MG63 (cell line): ENCODE measurements at regions not wholly inside any gene's neighbourhood (a gene's known extent, or its start where the extent isn't known, plus 50 kb on each side); places are given as distances from the start of the nearest gene placed in this dataset.
"Not testable (repeated sequence)": the region's sequence is repeated elsewhere in the genome, so short reads cannot be mapped to it uniquely, and the experiment has no call there.

Experiments
- DNase-seq: peaks from one replicate; pipeline ENCODE4 v3.0.0-alpha.2; 2020
- H3K27me3 ChIP-seq: fragments of 250-450 bp; sonication (Bioruptor Pico); 2 replicates; pipeline ENCODE4 v1.5.1; 2020; ENCODE audit warnings: mild to moderate bottlenecking, moderate library complexity
- H3K36me3 ChIP-seq: fragments of 250-450 bp; sonication (Bioruptor Pico); 2 replicates; pipeline ENCODE4 v1.5.1; 2020; ENCODE audit warnings: mild to moderate bottlenecking, moderate library complexity
- H3K4me3 ChIP-seq: fragments of 250-450 bp; sonication (Bioruptor Pico); 2 replicates; pipeline ENCODE4 v1.5.1; 2020; ENCODE audit warnings: mild to moderate bottlenecking, moderate library complexity
- H3K9me3 ChIP-seq: fragments of 250-450 bp; sonication (Bioruptor Pico); 2 replicates; pipeline ENCODE4 v1.5.1; 2020; ENCODE audit warnings: mild to moderate bottlenecking, moderate library complexity

DNA sequence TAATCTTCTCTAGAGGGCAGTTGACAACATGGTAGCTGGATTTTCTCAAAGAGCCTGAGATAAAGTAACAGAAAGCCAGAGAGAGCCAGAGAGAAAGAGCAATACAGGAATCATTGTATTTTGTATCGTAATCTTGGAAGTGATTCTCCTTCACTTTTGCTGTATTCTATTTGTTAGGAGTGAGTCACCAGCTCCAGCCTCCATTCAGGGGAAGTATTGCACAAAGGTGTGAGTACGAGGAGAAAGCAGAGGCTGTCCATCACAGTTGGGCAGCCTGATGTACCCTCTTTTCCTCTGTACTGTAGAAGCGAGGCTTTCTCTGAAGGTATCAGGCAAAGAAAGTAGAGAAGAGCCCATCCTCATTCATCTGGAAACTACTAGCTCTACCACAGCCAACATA is 176.8 kb downstream of the KCNS3 start:
- Histone ChIP-seq H3K4me3 (no peak overlapping the region), H3K36me3 (no peaks in the 10 kb centered on the region), H3K27me3 (no peaks in the 10 kb centered on the region), H3K9me3 (no peaks in the 10 kb centered on the region)
- DNase-seq: no peak

GRCh38 chr2:18050001-18050400 is 171.5 kb downstream of the KCNS3 start:
- Histone ChIP-seq H3K9me3 (peaks cover 2% of the 10 kb centered on the region), H3K27me3 (no peaks in the 10 kb centered on the region), H3K36me3 (no peaks in the 10 kb centered on the region), H3K4me3 (no peak overlapping the region)
- no peak for DNase-seq

DNA sequence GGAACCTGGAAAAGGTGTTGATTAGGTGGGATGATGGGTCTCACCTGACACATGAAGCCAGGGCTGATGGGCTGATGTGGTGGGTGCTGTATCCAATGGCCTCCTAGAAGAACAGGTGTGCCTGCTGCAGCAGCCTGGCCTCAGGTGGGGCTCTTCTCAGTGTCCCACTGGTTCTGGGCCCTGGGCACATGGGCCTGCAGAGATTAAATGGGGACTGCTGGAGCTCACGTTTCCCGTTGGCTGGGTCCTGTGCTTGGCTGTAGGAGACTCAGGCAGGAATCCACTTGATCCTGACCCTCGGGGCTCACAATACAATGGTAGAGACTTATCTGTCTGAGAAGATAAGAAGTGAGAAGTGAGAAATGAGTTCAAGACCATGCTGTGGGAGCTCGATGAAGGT is 170.9 kb downstream of the KCNS3 start:
- Histone ChIP-seq H3K4me3 (no peak overlapping the region), H3K27me3 (no peaks in the 10 kb centered on the region), H3K36me3 (no peaks in the 10 kb centered on the region), H3K9me3 (peaks cover 2% of the 10 kb centered on the region)
- DNase-seq: no peak

GRCh38 chr2:18047896-18048657 is 169.6 kb downstream of the KCNS3 start:
- Histone ChIP-seq H3K36me3 (no peaks in the 10 kb centered on the region), H3K4me3 (no peak overlapping the region), H3K9me3 (peaks cover 2% of the 10 kb centered on the region), H3K27me3 (no peaks in the 10 kb centered on the region)
- DNase-seq: peak; percentile 80

GRCh38 chr2:18047213-18047611 is 168.7 kb downstream of the KCNS3 start:
- no peaks in the 10 kb centered on the region for H3K27me3 ChIP-seq
- no peak for DNase-seq
- peaks cover 2% of the 10 kb centered on the region for H3K9me3 ChIP-seq

GRCh38 chr2:18046558-18047212 is 168.2 kb downstream of the KCNS3 start:
- Histone ChIP-seq H3K27me3 (no peaks in the 10 kb centered on the region), H3K4me3 (no peak overlapping the region), H3K9me3 (peaks cover 2% of the 10 kb centered on the region), H3K36me3 (no peaks in the 10 kb centered on the region)
- peak; percentile 45 for DNase-seq

More at GRCh38 chr2:18047213-18047611, 168.7 kb downstream of the KCNS3 start:
- no peak overlapping the region for H3K4me3 ChIP-seq
- no peaks in the 10 kb centered on the region for H3K36me3 ChIP-seq

GRCh38 chr2:18046017-18046416 is 167.6 kb downstream of the KCNS3 start:
- no peak overlapping the region for H3K4me3 ChIP-seq
- H3K27me3 ChIP-seq: no peaks in the 10 kb centered on the region
- no peaks in the 10 kb centered on the region for H3K36me3 ChIP-seq
- no peak for DNase-seq
- peaks cover 2% of the 10 kb centered on the region for H3K9me3 ChIP-seq

DNA sequence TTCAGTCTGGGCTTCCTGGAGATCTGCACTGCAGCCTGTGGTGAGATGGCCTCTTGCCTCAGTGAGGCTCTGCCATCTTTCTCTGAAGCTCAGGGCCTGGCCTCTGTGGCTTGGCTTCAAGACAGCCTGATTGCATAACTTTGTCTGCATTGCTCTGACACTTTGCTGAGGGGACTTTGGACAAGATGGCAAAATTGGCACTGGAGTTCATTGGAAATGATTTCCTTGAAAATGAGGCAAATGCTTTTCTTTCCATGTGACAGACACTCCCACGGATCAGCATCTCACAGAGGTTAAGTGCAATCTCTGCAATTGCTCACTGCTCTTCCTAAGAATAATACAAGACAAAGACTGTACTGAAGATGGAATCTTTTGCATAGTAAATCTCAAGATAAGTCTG is 166.8 kb downstream of the KCNS3 start:
- H3K9me3 ChIP-seq: peaks cover 2% of the 10 kb centered on the region
- no peaks in the 10 kb centered on the region for H3K27me3 ChIP-seq
- H3K4me3 ChIP-seq: no peak overlapping the region
- H3K36me3 ChIP-seq: no peaks in the 10 kb centered on the region
- no peak for DNase-seq

DNA sequence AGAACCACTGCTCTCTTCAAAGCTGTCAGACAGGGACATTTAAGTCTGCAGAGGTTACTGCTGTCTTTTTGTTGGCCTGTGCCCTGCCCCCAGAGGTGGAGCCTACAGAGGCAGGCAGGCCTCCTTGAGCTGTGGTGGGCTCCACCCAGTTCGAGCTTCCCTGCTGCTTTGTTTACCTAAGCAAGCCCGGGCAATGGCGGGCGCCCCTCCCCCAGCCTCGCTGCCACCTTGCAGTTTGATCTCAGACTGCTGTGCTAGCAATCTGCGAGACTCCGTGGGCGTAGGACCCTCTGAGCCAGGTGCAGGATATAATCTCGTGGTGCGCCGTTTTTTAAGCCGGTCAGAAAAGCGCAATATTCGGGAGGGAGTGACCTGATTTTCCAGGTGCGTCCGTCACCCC is 138.9 kb downstream of the KCNS3 start:
- H3K36me3 ChIP-seq, H3K4me3 ChIP-seq, DNase-seq, H3K9me3 ChIP-seq, H3K27me3 ChIP-seq: not testable (repeated sequence)

- Histone ChIP-seq H3K27me3 (no peaks in the 10 kb centered on the region), H3K4me3 (no peak overlapping the region), H3K36me3 (no peaks in the 10 kb centered on the region), H3K9me3 (no peaks in the 10 kb centered on the region)
- DNase-seq: no peak
Measured at GRCh38 chr2:18009891-18010290, 131.4 kb downstream of the KCNS3 start.

GRCh38 chr2:18005411-18005810 is 126.9 kb downstream of the KCNS3 start:
- 0 out of 2 replicates have a peak, but pooled peaks cover under 1% of the 10 kb centered on the region for H3K9me3 ChIP-seq
- no peak for DNase-seq
- H3K27me3 ChIP-seq: no peaks in the 10 kb centered on the region
- no peak overlapping the region for H3K4me3 ChIP-seq
- no peaks in the 10 kb centered on the region for H3K36me3 ChIP-seq

DNA sequence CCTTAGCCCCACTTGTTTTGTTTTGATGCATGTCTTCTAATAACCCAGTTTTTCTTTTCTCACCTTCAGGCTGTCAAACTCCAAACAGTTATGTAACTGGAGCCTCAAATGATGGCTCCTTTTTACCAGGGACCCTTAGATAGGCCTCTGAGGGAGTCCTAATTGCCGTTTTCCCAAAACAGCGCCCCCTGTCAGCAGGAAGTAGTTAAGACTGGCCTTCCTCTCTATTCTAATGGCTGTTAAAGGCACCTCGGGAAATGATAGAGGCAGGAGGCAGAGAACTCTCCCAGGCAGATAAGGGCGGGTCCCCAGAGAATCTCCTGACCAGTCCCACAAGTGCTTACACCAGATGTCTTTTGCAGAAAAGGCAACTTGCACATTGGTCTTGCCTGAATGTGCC is 123.2 kb downstream of the KCNS3 start:
- 0 out of 2 replicates have a peak, but pooled peaks cover 3% of the 10 kb centered on the region for H3K9me3 ChIP-seq
- H3K36me3 ChIP-seq: no peaks in the 10 kb centered on the region
- no peak for DNase-seq
- H3K27me3 ChIP-seq: no peaks in the 10 kb centered on the region
- H3K4me3 ChIP-seq: no peak overlapping the region

- no peaks in the 10 kb centered on the region for H3K36me3 ChIP-seq
- no peaks in the 10 kb centered on the region for H3K27me3 ChIP-seq
- H3K4me3 ChIP-seq: no peak overlapping the region
- DNase-seq: no peak
- H3K9me3 ChIP-seq: 0 out of 2 replicates have a peak, but pooled peaks cover 3% of the 10 kb centered on the region
Measured at GRCh38 chr2:17996978-17997377, 118.5 kb downstream of the KCNS3 start.

DNA sequence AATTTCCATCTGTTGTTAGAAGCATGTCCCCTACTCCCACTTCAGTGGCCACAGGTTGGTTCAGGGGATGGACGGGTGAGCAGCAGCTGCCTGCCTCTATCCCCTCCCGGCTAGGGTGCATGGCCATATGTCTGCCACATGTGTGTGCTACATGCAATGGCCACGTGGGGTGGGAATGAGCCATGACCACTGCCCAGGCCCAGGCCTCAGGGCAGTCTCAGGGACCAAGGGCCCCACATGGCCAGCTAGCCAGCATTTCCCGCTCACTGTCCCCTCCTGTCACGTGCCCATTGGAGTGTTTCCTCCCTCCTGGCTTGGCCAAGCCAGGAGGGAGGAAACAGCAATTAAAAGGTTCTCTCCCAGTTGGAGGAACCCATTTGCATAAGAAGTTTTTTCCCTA is 117.1 kb downstream of the KCNS3 start:
- Histone ChIP-seq H3K27me3 (no peaks in the 10 kb centered on the region), H3K36me3 (no peaks in the 10 kb centered on the region), H3K9me3 (0 out of 2 replicates have a peak, but pooled peaks cover 3% of the 10 kb centered on the region), H3K4me3 (no peak overlapping the region)
- no peak for DNase-seq
